HFFc6 (cell line): ENCODE measurements at regions not wholly inside any gene's neighbourhood (a gene's known extent, or its start where the extent isn't known, plus 50 kb on each side); places are given as distances from the start of the nearest gene placed in this dataset.
"Not testable (repeated sequence)": the region's sequence is repeated elsewhere in the genome, so short reads cannot be mapped to it uniquely, and the experiment has no call there.

Experiments
- DNase-seq: peaks from one replicate; pipeline ENCODE4 v3.0.0-alpha.2; 2018
- H3K27ac Mint-ChIP-seq: 2 replicates; pipeline ENCODE4 v1.8.0; 2020; ENCODE audit warnings: mild to moderate bottlenecking, mixed read lengths
- H3K27me3 Mint-ChIP-seq: 2 replicates; pipeline ENCODE4 v1.8.0; 2021; ENCODE audit warnings: mild to moderate bottlenecking, moderate library complexity, mixed read lengths; ENCODE audit not compliant: insufficient read depth
- H3K36me3 Mint-ChIP-seq: 2 replicates; pipeline ENCODE4 v1.8.0; 2021; ENCODE audit warnings: low read depth, mixed read lengths
- H3K4me1 Mint-ChIP-seq: 2 replicates; pipeline ENCODE4 v1.8.0; 2020; ENCODE audit warnings: low read depth, mixed read lengths
- H3K4me3 Mint-ChIP-seq: 2 replicates; pipeline ENCODE4 v1.8.0; 2020; ENCODE audit warnings: mild to moderate bottlenecking, moderate library complexity, mixed read lengths
- H3K9me3 Mint-ChIP-seq: 2 replicates; pipeline ENCODE4 v1.8.0; 2020; ENCODE audit warnings: mild to moderate bottlenecking, mixed read lengths
- CTCF ChIP-seq: fragments of 200-600 bp; sonication (generic); IDR thresholded peaks from 2 replicates; pipeline ENCODE4 v1.5.0; 2021; ENCODE audit warnings: antibody characterized with exemption, mild to moderate bottlenecking

GRCh38 chr7:119861385-119861784 is 411.6 kb upstream of the KCND2 start:
- peaks cover 32% of the 10 kb centered on the region for H3K9me3 Mint-ChIP-seq
- H3K27me3 Mint-ChIP-seq = no peaks in the 10 kb centered on the region; the same call in 1 of the 2 replicates
- H3K27ac Mint-ChIP-seq = no peak overlapping the region
- DNase-seq = no peak
- H3K36me3 Mint-ChIP-seq = no peaks in the 10 kb centered on the region
- H3K4me3 Mint-ChIP-seq = no peak overlapping the region
- no peaks in the 10 kb centered on the region for H3K4me1 Mint-ChIP-seq
- TF ChIP-seq CTCF = no peak

- peaks cover 14% of the 10 kb centered on the region for H3K9me3 Mint-ChIP-seq
- no peaks in the 10 kb centered on the region for H3K4me1 Mint-ChIP-seq
- H3K36me3 Mint-ChIP-seq = no peaks in the 10 kb centered on the region
- H3K27ac Mint-ChIP-seq = no peak overlapping the region
- H3K27me3 Mint-ChIP-seq = no peaks in the 10 kb centered on the region; the same call in 1 of the 2 replicates
- no peak overlapping the region for H3K4me3 Mint-ChIP-seq
- no peak for TF ChIP-seq CTCF
- no peak for DNase-seq
Observed at GRCh38 chr7:119868387-119868786, 404.6 kb upstream of the KCND2 start.

- TF ChIP-seq CTCF = no peak
- Mint-ChIP-seq H3K9me3 (peaks cover 21% of the 10 kb centered on the region), H3K27me3 (no peaks in the 10 kb centered on the region), H3K4me1 (no peaks in the 10 kb centered on the region), H3K27ac (no peak overlapping the region), H3K36me3 (no peaks in the 10 kb centered on the region), H3K4me3 (no peak overlapping the region)
- DNase-seq = no peak
Observed at GRCh38 chr7:119879835-119880234, 393.1 kb upstream of the KCND2 start.

- Mint-ChIP-seq H3K27ac (no peak overlapping the region), H3K27me3 (peaks cover 2% of the 10 kb centered on the region; the same call in 1 of the 2 replicates), H3K9me3 (peaks cover 33% of the 10 kb centered on the region), H3K36me3 (no peaks in the 10 kb centered on the region), H3K4me3 (no peak overlapping the region), H3K4me1 (no peaks in the 10 kb centered on the region)
- TF ChIP-seq CTCF = no peak
- no peak for DNase-seq
Observed at GRCh38 chr7:119886007-119886406, 387.0 kb upstream of the KCND2 start.

GRCh38 chr7:119886525-119886924 is 386.4 kb upstream of the KCND2 start:
- peaks cover 30% of the 10 kb centered on the region for H3K9me3 Mint-ChIP-seq
- not testable (repeated sequence) for H3K36me3 Mint-ChIP-seq, DNase-seq, H3K27me3 Mint-ChIP-seq, H3K4me3 Mint-ChIP-seq, H3K4me1 Mint-ChIP-seq, H3K27ac Mint-ChIP-seq

GRCh38 chr7:119888251-119888650 is 384.7 kb upstream of the KCND2 start:
- TF ChIP-seq CTCF = no peak
- no peak overlapping the region for H3K4me3 Mint-ChIP-seq
- H3K9me3 Mint-ChIP-seq = peaks cover 25% of the 10 kb centered on the region
- no peak overlapping the region for H3K27ac Mint-ChIP-seq
- H3K4me1 Mint-ChIP-seq = no peaks in the 10 kb centered on the region
- no peaks in the 10 kb centered on the region for H3K36me3 Mint-ChIP-seq
- H3K27me3 Mint-ChIP-seq = peaks cover 2% of the 10 kb centered on the region; the same call in 1 of the 2 replicates
- DNase-seq = no peak
